ENCODE measurements at regions not wholly inside any gene's neighbourhood (a gene's known extent, or its start where the extent isn't known, plus 50 kb on each side); places are given as distances from the start of the nearest gene placed in this dataset.
A peak's percentile ranks its signal among the peaks of the same experiment; 100 is the strongest.

- TF ChIP-seq HOXC10 (CRISPR knock-in tag; IDR thresholded peaks at IDR 0.05), result no peak
- no peak for TF ChIP-seq ZNF354C (tag by site-specific recombination; IDR thresholded peaks at IDR 0.05; ENCODE audit: borderline replicate concordance, low read depth)
- peak; percentile 61; the same call in 1 of the 2 replicates for TF ChIP-seq TRIM28 (IDR thresholded peaks at IDR 0.05; ENCODE audit: borderline replicate concordance, low read length)
- TF ChIP-seq ZFP3 (tag by site-specific recombination; IDR thresholded peaks at IDR 0.05; ENCODE audit: low read depth), result no peak
- TF ChIP-seq OVOL3 (tag by site-specific recombination; IDR thresholded peaks at IDR 0.05), result no peak
- TF ChIP-seq TCF7L2 (IDR thresholded peaks at IDR 0.05; ENCODE audit: borderline replicate concordance, low read depth, low read length), result peak; percentile 98
- no peak for TF ChIP-seq ZNF239 (tag by site-specific recombination; IDR thresholded peaks at IDR 0.05)
- no peak for TF ChIP-seq ZBTB21 (tag by site-specific recombination; IDR thresholded peaks at IDR 0.05)
- no peak for TF ChIP-seq KLF8 (tag by site-specific recombination; IDR thresholded peaks at IDR 0.05)
- TF ChIP-seq ZNF510 (tag by site-specific recombination; IDR thresholded peaks at IDR 0.05; ENCODE audit: insufficient replicate concordance), result no peak
- no peak for TF ChIP-seq BCL11A (tag by site-specific recombination; IDR thresholded peaks at IDR 0.05; ENCODE audit: low read depth)
- no peak for TF ChIP-seq ZNF121 (tag by site-specific recombination; IDR thresholded peaks at IDR 0.05)
- TF ChIP-seq ZNF211 (tag by site-specific recombination; IDR thresholded peaks at IDR 0.05; ENCODE audit: low read depth), result no peak
- no peak for TF ChIP-seq ZNF23 (tag by site-specific recombination; IDR thresholded peaks at IDR 0.05; ENCODE audit: borderline replicate concordance)
- no peak for TF ChIP-seq ZNF391 (tag by site-specific recombination; IDR thresholded peaks at IDR 0.05; ENCODE audit: borderline replicate concordance, low read depth)
- no peak for TF ChIP-seq ZNF624 (tag by site-specific recombination; IDR thresholded peaks at IDR 0.05)
- no peak for TF ChIP-seq ZNF521 (tag by site-specific recombination; IDR thresholded peaks at IDR 0.05)
Observed at GRCh38 chr14:28690029-28690692, 76.4 kb upstream of the FOXG1 start (continued).

- no peaks in the 10 kb centered on the region for H3K4me1 ChIP-seq (ENCODE audit: control insufficient read depth, insufficient read depth, low read length)
- CTCF ChIA-PET, result no interaction called here
- POLR2A ChIA-PET, result no interaction called here
- H3K27ac ChIP-seq (ENCODE audit: extremely low read depth, low read depth, low read length), result no peak overlapping the region
- H3K36me3 ChIP-seq (ENCODE audit: control insufficient read depth in 2 of 2, insufficient read depth in 1 of 2, low read length in 2 of 2), result no peaks in the 10 kb centered on the region
- no peak for TF ChIP-seq YY2 (tag by site-specific recombination; IDR thresholded peaks at IDR 0.05)
- TF ChIP-seq, protein P1, sequence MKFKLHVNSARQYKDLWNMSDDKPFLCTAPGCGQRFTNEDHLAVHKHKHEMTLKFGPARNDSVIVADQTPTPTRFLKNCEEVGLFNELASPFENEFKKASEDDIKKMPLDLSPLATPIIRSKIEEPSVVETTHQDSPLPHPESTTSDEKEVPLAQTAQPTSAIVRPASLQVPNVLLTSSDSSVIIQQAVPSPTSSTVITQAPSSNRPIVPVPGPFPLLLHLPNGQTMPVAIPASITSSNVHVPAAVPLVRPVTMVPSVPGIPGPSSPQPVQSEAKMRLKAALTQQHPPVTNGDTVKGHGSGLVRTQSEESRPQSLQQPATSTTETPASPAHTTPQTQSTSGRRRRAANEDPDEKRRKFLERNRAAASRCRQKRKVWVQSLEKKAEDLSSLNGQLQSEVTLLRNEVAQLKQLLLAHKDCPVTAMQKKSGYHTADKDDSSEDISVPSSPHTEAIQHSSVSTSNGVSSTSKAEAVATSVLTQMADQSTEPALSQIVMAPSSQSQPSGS (tag by site-specific recombination; IDR thresholded peaks at IDR 0.05; ENCODE audit: low read depth), result 0 out of 2 replicates have a peak, but pooled peaks have one; percentile 16
- no peaks in the 10 kb centered on the region for H3K9me3 ChIP-seq (ENCODE audit: control insufficient read depth, insufficient read depth, low read depth, low read length)
- H3K4me3 ChIP-seq (ENCODE audit: low read depth, low read length), result no peak overlapping the region
Observed at GRCh38 chr14:28695109-28695508, 71.5 kb upstream of the FOXG1 start.

- CTCF ChIA-PET, result no interaction called here
- Histone ChIP-seq H3K9me3 (ENCODE audit: control insufficient read depth, insufficient read depth, low read depth, low read length) (no peaks in the 10 kb centered on the region), H3K36me3 (ENCODE audit: control insufficient read depth in 2 of 2, insufficient read depth in 1 of 2, low read length in 2 of 2) (no peaks in the 10 kb centered on the region), H3K4me1 (ENCODE audit: control insufficient read depth, insufficient read depth, low read length) (no peaks in the 10 kb centered on the region), H3K4me3 (ENCODE audit: low read depth, low read length) (no peak overlapping the region), H3K27ac (ENCODE audit: extremely low read depth, low read depth, low read length) (no peak overlapping the region)
- POLR2A ChIA-PET, result interaction anchor here (0.6 kb wide), 1 partner anchor 1714 kb away, joined by 3 read pairs; no protein-coding TSS in a partner anchor
- TF ChIP-seq ZNF324 (tag by site-specific recombination; IDR thresholded peaks at IDR 0.05) (no peak), ZNF623 (tag by site-specific recombination; IDR thresholded peaks at IDR 0.05) (no peak), ZNF433 (tag by site-specific recombination; IDR thresholded peaks at IDR 0.05; ENCODE audit: low read depth) (no peak), KLF1 (tag by site-specific recombination; IDR thresholded peaks at IDR 0.05) (no peak), ZNF530 (tag by site-specific recombination; IDR thresholded peaks at IDR 0.05; ENCODE audit: low read depth) (no peak), HIC1 (tag by site-specific recombination; IDR thresholded peaks at IDR 0.05) (no peak), ZNF510 (tag by site-specific recombination; IDR thresholded peaks at IDR 0.05; ENCODE audit: insufficient replicate concordance) (no peak), ZNF596 (tag by site-specific recombination; IDR thresholded peaks at IDR 0.05) (no peak)
- TF ChIP-seq, protein P2, sequence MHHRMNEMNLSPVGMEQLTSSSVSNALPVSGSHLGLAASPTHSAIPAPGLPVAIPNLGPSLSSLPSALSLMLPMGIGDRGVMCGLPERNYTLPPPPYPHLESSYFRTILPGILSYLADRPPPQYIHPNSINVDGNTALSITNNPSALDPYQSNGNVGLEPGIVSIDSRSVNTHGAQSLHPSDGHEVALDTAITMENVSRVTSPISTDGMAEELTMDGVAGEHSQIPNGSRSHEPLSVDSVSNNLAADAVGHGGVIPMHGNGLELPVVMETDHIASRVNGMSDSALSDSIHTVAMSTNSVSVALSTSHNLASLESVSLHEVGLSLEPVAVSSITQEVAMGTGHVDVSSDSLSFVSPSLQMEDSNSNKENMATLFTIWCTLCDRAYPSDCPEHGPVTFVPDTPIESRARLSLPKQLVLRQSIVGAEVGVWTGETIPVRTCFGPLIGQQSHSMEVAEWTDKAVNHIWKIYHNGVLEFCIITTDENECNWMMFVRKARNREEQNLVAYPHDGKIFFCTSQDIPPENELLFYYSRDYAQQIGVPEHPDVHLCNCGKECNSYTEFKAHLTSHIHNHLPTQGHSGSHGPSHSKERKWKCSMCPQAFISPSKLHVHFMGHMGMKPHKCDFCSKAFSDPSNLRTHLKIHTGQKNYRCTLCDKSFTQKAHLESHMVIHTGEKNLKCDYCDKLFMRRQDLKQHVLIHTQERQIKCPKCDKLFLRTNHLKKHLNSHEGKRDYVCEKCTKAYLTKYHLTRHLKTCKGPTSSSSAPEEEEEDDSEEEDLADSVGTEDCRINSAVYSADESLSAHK (tag by site-specific recombination; IDR thresholded peaks at IDR 0.05), result no peak
- TF ChIP-seq, protein P3, sequence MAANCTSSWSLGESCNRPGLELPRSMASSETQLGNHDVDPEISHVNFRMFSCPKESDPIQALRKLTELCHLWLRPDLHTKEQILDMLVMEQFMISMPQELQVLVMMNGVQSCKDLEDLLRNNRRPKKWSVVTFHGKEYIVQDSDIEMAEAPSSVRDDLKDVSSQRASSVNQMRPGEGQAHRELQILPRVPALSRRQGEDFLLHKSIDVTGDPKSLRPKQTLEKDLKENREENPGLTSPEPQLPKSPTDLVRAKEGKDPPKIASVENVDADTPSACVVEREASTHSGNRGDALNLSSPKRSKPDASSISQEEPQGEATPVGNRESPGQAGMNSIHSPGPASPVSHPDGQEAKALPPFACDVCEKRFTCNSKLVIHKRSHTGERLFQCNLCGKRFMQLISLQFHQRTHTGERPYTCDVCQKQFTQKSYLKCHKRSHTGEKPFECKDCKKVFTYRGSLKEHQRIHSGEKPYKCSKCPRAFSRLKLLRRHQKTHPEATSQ (tag by site-specific recombination; IDR thresholded peaks at IDR 0.05), result no peak
Observed at GRCh38 chr14:28701733-28702132, 64.9 kb upstream of the FOXG1 start.

Data from HEK293 (cell line).